HG03066 (cell line): ENCODE measurements at regions not wholly inside any gene's neighbourhood (a gene's known extent, or its start where the extent isn't known, plus 50 kb on each side); places are given as distances from the start of the nearest gene placed in this dataset.

ENCODE experiments used
- ATAC-seq: cut with Tn5 transposase; IDR thresholded peaks from one replicate; pipeline ENCODE4 v1.9.1; 2021; ENCODE audit warnings: low read depth; ENCODE audit not compliant: unreplicated experiment

DNA sequence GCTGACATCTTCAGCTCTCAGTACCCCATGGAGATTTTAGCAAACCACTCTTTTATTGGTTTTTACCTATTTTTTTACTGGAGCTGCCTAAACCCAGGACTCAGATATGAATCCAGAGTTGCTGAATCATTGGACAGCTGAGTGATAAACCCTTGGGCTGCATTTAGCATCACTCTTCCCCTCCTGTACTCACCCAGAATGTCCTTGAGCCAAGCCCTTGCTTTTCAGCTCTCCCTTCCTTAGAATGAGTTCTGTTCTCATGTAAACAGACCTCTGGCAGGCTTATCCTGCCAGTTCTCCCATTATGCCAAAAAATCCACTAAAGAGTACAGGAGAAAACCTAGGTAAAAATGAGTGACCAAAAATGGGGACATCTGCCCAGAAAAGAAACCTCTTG is 200.1 kb upstream of the POU2AF2 start:
- no peak for ATAC-seq

DNA sequence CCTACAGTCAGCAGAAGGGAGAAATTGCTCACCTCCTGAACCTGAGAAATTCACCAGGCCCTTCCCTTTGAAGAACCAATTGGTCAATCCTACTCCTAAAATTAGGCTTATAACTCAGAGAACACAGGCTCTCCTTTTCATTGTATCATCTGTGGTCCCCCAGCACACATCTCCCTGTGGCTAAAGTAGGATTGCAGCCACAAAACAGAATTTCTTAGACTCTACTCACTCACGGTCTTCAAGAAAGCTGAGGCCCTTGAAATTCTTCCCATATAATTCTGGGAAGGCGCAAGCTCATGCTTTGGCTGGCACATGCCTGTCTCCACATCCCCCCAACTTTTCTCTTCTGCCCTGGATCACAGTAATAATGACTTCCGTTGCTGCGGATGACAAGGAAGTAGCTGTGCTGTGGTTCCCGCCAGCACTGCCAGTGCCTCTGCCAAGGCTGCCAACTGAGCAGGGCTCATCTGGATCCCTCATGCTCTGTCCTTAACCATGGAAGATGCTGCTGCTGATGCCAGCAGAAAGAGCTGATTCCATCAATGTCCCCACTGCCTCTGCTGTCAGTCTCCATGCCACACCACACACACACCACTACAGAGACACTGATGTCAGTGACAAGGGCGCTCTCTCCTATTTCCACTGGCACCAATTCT is 200.6 kb upstream of the POU2AF2 start:
- ATAC-seq = no peak

DNA sequence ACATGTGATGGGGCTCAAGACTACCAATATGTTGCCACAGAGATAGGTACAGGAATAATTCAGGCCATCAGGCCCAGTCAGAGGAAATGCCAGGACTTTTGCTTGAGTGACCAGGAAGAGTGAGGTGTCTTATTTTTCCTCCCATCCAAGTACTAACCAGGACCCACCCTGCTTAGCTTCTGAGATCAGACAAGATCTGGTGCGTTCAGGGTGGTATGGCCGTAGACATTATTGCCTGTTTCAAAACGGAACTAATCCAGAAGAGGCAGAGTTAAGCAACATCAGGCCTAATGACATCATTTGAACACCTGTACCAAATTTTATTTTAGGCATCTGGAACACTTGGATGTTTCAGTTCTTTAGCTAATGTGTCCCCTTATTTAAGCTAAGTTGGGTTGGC is 205.5 kb upstream of the POU2AF2 start:
- no peak for ATAC-seq

DNA sequence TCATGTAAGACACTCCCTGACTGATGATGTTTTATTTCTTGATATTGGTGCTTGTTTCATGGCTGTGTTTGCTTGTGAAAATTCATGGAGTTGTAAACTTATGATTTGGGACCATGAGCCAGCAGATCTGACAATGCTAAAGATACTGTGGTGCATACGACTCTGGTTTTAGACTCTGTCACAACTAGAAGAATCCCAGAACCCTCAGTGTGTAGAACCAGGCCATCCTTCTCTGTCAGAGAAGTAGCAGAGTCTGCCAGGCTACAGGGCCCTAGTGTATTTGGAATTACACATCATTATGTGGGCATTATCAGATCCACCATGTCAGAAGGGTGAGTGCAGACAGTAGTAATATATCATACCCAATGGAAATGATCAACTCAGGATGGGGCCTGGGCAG is 209.8 kb upstream of the POU2AF2 start:
- no peak for ATAC-seq

DNA sequence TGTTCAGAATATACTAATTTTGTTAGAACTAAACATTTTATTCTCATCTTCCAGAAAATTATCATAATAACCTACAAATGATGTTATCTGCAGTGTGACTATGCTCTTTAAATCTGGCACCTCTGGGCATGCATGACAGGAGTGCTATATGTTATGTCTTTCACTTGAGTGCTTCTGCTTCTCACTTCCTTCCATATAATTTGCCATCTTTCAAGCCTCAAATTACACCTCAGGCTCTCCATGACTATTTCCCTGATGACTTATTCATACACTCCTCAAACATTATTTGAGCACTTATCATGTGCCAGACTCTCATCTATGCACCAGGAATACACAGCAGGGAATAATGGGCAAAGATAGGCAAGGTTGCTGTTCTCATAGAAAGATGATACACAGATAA is 219.3 kb upstream of the POU2AF2 start:
- ATAC-seq = no peak

DNA sequence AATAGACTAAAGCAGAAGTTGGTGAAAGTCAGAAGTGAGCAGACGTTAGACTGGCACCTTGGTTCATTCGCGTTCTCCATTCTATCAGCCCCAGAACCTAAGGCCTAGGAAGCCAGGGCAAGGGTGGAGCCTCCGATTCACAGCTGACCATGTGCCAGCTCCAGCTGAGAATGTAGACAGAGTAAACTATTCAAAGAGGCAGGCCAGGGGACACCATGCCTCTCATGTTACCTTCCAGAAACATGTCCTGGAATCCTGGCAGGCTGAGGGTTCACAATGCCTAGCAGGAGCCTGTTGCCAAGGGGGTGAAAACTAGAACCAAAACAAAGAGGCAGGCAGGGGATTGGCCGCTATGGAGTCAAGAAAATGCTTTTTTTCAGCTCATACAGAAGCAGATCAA is 224.4 kb upstream of the POU2AF2 start:
- no peak for ATAC-seq

DNA sequence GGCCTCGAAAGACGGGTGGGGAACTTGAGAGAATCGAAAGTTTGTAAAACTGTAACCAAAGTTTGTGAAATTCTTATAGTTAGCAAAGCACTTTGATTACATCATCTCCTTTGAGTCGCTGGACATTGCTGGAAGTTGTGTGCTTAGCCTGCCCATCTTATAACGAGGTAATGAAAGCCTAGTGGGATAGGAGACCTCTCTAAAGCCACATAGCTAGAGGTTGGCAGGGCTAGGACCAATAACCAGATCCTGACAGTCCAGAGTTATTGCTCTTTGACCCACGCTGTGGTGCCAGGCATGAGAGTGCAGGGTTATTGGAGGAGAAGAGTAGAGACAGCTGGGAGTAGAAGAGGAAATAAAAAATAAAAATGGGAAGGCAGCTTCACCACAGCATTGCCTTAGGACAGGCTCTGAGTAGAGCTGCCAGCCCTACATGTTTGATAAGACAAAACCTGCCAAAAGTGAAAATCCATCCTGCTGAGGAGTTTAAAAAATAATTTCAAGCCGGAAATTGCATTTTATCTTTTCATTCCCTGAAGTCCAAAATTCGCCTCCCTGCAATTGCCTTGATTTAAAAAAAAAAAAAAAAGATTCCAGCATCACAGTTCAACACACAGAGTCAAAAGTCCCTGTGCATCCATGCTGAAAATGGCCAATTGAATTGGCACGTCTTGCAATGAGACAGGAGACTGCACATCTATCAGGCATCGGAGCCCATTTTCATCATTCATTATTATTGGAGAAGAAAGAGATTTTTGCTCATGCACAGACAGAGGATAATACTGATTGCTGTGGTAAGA is 225.5 kb upstream of the POU2AF2 start:
- no peak for ATAC-seq

DNA sequence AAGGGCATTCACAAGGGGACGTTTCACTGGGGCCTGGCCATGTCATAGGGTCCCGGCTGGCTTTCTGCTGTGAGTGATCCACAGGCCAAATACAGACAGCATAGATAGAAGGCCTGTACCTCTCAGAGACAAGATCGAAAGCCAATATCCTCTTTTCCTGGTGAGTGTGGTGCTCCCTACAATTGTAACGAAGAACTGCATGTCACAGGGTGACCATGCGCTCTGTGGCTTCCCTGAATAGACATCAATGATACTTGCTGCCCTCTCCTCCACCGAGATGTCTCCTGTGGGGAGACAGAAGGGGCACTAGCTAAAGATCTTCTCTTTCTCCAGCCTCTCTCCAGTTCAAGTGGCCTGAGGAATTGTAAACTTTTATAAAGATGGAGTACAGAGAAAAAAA is 226.1 kb upstream of the POU2AF2 start:
- no peak for ATAC-seq

DNA sequence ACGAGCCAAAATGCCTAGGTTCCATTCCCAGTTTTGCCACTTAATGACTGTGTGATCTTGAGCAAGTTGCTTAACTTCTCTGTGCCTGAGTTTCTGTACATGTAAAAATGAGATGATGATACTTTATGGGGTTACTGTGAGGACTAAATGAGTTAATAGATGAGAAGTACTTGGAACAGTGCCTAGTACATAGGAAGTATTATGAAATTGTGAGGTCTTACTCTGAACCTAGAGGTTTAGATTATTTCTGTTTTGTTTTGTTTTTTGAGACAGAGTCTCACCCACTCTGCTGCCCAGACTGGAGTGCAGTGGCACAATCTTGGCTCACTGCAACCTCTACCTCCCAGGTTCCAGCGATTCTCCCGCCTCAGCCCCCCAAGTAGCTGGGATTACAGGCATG is 227.0 kb upstream of the POU2AF2 start:
- no peak for ATAC-seq

DNA sequence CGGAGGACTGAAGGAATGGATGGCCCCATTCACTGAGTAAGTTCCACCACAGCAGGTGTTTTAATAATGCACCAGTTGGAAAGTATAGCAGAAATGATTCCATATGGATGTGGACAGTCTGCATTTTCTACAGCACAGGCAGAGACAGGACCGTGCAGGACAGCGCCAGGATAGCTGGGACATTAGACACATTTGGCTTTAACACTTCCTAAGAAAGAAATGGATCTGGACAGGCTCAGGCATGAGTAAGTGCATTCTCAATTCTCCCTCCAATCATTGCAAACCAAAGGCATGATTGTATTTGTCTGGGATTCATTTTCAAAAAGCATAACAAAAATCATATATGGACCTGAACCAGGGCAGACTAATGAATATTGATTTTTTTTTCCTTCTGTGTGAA is 233.0 kb upstream of the POU2AF2 start:
- ATAC-seq = no peak

DNA sequence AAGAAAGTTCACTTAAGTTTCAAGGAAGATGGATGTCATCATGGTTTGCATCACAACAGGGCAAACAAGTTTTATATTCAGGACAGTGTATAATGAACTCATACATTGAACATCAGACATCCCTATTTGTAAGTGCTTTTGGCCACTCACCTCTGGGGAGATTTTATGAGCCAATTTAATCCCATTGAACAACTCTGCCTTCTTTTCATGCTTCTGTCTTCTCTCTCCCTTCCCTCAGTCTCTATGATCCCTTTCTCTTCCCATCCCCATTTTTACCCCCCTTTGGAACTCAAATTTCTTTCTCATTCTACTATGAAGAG is 234.3 kb upstream of the POU2AF2 start:
- no peak for ATAC-seq

DNA sequence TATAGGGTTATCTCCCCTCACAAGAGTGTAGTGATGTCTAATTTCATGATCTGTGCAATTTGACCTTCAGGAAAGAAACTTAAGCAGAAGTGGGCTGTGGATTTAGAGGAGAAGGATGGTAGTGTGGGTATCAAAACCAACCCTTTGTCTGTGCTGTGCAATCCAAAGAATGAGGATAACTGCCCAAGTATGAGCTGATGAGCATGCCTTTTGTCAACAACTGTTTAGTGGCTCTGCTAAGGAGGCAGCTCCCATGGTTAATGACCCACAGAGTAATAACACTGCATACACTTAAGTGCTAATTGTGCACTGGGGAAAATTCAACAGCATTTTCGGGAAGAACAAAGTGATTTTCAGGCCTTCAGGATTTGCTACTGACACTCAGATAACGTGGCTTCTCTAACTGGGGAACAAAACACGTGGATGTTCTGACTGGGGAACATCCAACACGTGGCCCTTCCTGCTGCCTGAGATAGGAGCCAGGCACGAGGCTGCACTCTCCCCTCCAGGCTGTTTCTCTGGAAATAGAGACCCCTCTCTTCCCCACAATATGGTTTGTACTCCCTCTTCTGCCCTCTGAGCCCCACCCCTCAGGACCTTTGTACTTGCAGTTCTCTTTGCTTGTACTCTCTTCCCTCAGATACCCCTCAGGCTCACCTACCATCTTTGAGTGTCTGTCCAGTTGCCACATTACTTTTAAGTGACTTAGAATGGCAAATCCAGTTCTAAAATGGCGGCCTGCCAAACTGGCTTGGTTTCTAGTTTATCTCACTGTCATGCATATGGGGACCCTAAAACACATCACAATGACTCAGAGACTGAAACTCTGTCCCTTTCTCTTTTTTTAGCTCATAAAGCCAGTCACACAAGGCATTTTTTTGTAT is 234.9 kb upstream of the POU2AF2 start:
- no peak for ATAC-seq

DNA sequence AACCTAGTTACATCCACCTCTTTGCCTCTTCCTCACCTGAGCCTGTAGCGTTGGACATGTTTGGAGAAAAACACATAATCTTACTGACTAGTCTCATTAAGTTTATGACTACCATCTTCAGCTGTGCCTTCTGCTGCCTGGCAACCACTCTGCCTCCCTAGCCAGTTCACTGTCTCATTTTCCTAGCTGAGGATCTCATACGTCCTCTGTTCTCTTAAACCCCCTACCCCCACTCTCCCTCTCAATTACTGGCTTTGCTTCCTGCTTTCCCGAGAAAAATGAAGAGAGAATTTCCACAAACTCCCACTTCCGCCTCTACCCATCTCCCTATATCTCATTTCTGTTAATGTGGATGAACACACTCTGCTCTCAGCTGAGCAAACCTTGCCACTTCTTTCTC is 239.3 kb upstream of the POU2AF2 start:
- ATAC-seq = no peak

DNA sequence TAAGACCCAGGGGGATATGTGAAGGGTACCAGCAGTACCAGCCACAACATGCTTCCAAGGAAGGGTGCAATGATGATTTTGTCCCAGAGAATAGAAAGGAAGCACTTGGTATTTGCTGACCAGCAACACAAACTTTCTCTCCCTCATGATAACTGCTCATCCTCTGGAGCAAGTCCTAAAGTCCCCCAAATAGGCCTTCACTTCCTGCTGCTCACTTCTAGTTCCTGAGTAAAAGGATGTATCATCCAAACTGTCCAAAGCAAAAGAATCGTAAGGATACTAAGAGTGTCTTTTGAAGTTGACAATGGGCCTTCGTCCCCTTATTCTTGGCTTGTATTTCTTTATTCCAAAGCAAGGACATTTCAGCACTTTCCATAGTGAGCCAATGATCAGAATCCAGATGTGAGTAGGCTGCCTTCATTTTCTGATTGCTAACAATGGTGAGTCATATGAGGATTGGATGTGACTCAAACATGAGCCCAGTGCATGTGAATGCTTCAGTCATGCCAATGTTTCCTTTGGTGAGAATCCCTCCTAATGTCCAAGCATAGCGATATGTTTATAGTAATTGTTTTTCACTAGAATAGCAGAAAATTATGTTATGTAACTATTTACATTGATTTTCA is 243.4 kb upstream of the POU2AF2 start:
- ATAC-seq = no peak

DNA sequence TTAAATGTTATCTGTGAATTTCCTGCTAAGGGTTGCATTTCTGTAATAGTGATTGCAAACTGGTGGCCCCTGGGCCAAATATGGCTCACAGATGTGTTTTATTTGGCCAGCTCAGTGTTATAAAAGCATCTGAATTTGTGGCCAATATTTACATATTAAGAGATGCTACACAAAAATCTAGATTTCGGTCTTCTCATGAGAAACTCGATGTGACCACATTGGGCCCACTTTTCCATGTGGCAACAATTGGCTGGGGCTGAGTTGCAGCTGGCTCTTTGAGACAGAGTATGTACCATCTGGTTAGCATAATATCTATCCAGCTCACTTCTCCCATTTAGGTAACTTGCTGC is 244.5 kb upstream of the POU2AF2 start:
- no peak for ATAC-seq

DNA sequence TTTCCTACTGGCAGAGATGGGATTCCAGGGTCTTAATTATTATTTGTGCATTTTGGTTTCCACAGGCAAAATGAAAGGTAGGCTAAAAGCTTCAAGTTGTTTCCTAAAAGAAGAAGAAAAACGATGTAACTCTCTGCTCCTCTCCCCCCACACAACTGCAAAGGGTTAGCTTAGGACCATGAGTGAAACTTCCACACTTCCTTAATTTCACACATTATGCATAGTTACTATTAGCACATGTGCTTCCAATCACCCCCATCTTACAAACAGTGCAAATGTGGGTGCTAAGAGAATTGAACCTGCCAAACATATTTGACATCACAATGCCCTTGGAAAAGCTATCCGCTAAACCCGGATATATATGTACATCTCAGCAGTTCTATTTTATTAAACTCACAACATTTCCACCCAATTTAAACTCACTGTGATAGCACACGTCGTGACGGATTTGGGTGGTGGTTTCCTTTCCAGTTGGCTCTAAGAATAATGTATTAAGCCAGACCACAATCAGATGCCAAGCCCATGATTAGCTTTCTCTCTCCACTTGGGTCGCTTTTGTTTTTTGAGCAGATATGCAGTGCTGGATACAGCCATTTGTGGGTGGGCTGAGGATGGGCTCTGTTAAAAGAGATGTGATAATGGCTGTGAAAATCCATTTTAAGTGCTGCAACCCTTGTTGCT is 245.0 kb upstream of the POU2AF2 start:
- ATAC-seq = no peak

DNA sequence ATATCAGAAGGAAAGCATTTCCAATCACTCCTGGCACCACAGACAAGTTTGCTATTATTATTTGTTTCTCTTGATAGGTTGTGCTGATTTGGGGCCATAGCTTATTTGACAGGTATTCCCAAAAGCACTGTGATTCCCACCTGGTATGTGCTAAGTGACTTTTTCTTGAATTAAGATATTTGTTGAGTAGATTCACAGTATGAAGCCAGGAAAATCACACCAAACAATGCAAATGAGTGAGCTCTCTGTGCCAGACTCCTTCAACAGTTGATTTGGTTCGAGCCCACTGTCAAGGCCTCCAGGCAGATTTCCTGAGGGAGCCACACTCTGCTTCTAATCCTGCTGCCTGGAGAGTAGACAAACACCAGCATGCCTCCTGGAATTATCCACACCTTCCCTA is 253.0 kb upstream of the POU2AF2 start:
- ATAC-seq = no peak

DNA sequence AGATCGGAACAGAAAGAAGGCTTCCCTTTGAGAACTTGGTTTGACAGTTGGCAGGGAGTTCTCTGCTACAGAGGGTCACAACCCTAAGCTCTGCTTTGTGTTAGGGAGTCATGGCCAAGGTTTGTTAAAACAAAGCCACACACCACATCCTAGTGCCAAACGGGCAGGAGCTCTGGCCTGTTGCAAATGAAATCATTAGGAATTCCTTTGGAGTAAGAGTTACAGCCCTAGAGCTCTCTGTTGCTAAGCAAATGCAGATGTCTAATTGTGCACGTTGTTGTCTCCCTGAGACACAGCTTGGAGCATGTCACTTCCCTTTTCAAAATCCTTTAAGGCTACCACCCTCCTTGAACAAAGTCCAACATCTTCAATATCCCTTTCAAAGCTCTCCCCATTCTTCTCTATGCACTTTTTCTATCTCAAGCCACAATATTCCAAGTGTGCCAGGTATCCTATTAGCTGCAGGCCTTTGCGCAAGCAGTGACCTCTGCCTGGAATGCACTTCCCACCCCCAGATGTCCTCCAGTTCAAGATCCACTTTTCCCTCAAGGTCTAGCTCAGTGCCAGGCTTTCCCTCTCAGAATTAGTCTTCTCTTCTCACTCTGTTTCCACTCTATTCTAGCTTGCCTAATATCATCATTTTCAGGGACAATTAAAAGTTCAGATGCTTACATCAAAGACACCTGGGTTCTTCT is 253.7 kb upstream of the POU2AF2 start:
- ATAC-seq = no peak

DNA sequence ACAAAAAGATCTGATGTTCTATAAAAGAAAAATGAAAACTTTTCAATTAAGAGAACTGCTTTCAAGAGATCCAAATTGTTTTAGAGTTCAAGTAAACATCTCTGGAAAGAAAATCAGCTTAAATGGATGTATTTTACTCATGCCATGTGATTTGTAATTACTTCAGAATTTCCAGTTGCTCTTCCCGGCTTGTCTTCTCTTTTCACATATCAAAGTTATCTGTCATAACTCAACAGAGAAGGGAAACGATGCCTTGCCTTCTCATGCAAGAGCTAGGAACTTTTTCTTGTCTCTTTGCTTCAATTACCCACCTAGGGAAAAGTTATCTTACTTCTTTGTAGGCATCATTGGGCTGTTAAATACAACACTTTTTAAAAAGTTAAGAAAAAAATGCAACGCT is 255.2 kb upstream of the POU2AF2 start:
- no peak for ATAC-seq
